Uterus (tissue), 3 donors: ENCODE measurements at regions not wholly inside any gene's neighbourhood (a gene's known extent, or its start where the extent isn't known, plus 50 kb on each side); places are given as distances from the start of the nearest gene placed in this dataset.

Experiments used
- DNase-seq, 2 donors: peaks; one replicate each; pipeline ENCODE4 v3.0.0-alpha.2; 2019 to 2020
- H3K27ac ChIP-seq, 2 donors: fragments of 200-600 bp; sonication (generic); 1 replicate in 1 of 2; 2 replicates in 1 of 2; pipeline ENCODE4 v1.5.1; 2016 to 2018
- H3K27me3 ChIP-seq, 2 donors: fragments of 200-600 bp; sonication (generic); one replicate each; pipeline ENCODE4 v1.5.1; 2018 to 2019; ENCODE audit warnings: control low read depth in 1 of 2
- H3K36me3 ChIP-seq, 2 donors: fragments of 200-600 bp; sonication (generic); one replicate each; pipeline ENCODE4 v1.5.1; 2019; ENCODE audit warnings: control low read depth in 1 of 2
- H3K4me1 ChIP-seq, 2 donors: fragments of 200-600 bp; sonication (generic); one replicate each; pipeline ENCODE4 v1.5.1; 2018 to 2019; ENCODE audit warnings: control low read depth in 1 of 2
- H3K4me3 ChIP-seq, 2 donors: fragments of 200-600 bp; sonication (generic); 1 replicate in 1 of 2; 2 replicates in 1 of 2; pipeline ENCODE4 v1.5.1; 2018 to 2019; ENCODE audit warnings: mild to moderate bottlenecking in 1 of 2
- H3K9me3 ChIP-seq, 2 donors: fragments of 200-600 bp; sonication (generic); one replicate each; pipeline ENCODE4 v1.5.1; 2019; ENCODE audit warnings: control low read depth in 1 of 2
- POLR2A ChIP-seq, 2 donors: fragments of 450-650 bp; IDR thresholded peaks; one replicate each; pipeline ENCODE4 v1.6.1; 2016; ENCODE audit warnings: antibody characterized with exemption in 2 of 2, mild to moderate bottlenecking in 1 of 2, moderate library complexity in 1 of 2
- intact Hi-C: fragments of 100-400 bp; cut with DNase I; formaldehyde crosslinking; loops from one replicate; pipeline ENCODE4 v1.15.1; 2023; ENCODE audit warnings: low total_unique reads
- TF ChIP-seq, protein P1 (sequence below), 4 experiments: fragments of 200-600 bp in 2 of 4; fragments of 450-650 bp in 2 of 4; sonication (generic) in 2 of 4; IDR thresholded peaks; one replicate each; pipeline ENCODE4 v1.5.1; 2016 to 2019; ENCODE audit warnings: antibody characterized with exemption in 4 of 4, mild to moderate bottlenecking in 2 of 4, moderate library complexity in 1 of 4
- donor health status: DM: yes; HTN: yes; CAD: no.

DNA sequence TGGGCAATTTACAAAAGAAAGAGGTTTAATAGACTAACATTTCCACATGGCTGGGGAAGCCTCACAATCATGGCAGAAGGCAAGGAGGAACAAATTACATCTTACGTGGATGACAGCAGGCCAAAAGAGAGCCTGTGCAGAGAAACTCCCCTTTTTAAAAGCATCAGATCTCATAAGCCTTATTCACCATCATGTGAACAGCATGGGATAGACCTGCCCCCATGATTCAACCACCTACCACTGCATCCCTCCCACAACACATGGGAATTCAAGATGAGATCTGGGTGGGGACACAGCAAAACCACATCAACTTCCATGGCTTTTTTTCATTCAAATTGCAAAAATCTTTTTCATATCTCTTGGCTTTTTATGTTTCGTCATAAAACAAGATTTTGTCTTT is 67.6 kb upstream of the GADL1 start:
- no peak overlapping the region for H3K27ac ChIP-seq
- no peaks in the 10 kb centered on the region for H3K4me1 ChIP-seq
- H3K36me3 ChIP-seq: no peaks in the 10 kb centered on the region
- no peaks in the 10 kb centered on the region for H3K9me3 ChIP-seq
- no peak for DNase-seq
- intact Hi-C loops: no loop called here
- TF ChIP-seq POLR2A (IDR thresholded peaks at IDR 0.05): no peak
- TF ChIP-seq, protein P1, sequence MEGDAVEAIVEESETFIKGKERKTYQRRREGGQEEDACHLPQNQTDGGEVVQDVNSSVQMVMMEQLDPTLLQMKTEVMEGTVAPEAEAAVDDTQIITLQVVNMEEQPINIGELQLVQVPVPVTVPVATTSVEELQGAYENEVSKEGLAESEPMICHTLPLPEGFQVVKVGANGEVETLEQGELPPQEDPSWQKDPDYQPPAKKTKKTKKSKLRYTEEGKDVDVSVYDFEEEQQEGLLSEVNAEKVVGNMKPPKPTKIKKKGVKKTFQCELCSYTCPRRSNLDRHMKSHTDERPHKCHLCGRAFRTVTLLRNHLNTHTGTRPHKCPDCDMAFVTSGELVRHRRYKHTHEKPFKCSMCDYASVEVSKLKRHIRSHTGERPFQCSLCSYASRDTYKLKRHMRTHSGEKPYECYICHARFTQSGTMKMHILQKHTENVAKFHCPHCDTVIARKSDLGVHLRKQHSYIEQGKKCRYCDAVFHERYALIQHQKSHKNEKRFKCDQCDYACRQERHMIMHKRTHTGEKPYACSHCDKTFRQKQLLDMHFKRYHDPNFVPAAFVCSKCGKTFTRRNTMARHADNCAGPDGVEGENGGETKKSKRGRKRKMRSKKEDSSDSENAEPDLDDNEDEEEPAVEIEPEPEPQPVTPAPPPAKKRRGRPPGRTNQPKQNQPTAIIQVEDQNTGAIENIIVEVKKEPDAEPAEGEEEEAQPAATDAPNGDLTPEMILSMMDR (IDR thresholded peaks at IDR 0.05): no peak
- no peak overlapping the region for H3K4me3 ChIP-seq
- H3K27me3 ChIP-seq: no peaks in the 10 kb centered on the region

DNA sequence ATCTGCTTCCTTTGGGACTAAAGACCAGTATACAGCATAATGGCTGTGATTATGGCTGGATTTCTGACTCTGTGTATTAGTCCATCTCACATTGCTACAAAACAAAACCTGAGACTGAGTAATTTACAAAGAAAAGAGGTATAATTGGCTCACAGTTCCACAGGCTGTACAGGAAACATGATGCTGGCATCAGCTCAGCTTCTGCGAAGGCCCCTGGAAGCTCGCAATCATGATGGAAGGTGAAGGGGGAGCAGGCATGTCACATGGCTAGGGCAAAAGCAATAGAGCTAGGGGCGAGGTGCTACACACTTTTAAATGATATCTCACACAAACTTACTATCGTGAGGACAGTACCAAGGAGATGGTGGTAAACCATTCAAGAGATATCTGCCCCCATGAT is 68.0 kb upstream of the GADL1 start:
- H3K27me3 ChIP-seq: no peaks in the 10 kb centered on the region
- intact Hi-C loops: no loop called here
- no peaks in the 10 kb centered on the region for H3K9me3 ChIP-seq
- DNase-seq: no peak
- TF ChIP-seq, protein P1 (IDR thresholded peaks at IDR 0.05): no peak
- TF ChIP-seq POLR2A (IDR thresholded peaks at IDR 0.05): no peak
- H3K4me1 ChIP-seq: no peaks in the 10 kb centered on the region
- no peaks in the 10 kb centered on the region for H3K36me3 ChIP-seq
- no peak overlapping the region for H3K4me3 ChIP-seq
- H3K27ac ChIP-seq: no peak overlapping the region

DNA sequence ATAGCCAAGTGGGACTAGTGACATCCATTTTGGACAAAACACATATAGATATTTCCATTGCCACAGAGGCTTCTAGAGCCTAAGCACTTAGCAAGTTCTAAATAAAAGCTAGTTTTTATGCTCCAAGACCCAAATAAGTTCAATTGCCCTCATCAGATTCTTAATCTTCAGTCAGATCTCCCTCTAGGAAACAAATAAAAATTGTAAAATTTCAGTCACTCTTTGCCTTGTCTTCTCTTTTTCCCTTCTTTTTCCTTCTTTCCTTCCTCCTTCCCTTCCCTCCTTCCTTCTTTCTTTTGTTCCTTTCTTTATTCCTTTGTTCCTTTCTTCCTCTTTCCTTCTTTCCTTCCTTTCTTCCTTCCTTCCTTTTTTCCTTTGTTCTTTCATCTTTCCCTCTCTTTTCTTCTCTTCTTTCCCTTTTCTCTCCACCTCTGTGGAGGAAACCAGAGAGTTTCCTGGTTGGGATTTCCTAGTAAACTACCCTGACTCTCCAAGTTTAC is 68.8 kb upstream of the GADL1 start:
- Histone ChIP-seq H3K4me1 (no peaks in the 10 kb centered on the region), H3K9me3 (no peaks in the 10 kb centered on the region), H3K27me3 (no peaks in the 10 kb centered on the region), H3K27ac (no peak overlapping the region), H3K4me3 (no peak overlapping the region), H3K36me3 (no peaks in the 10 kb centered on the region)
- no peak for DNase-seq
- TF ChIP-seq POLR2A (IDR thresholded peaks at IDR 0.05): no peak
- TF ChIP-seq, protein P1 (IDR thresholded peaks at IDR 0.05): no peak
- intact Hi-C loops: no loop called here

DNA sequence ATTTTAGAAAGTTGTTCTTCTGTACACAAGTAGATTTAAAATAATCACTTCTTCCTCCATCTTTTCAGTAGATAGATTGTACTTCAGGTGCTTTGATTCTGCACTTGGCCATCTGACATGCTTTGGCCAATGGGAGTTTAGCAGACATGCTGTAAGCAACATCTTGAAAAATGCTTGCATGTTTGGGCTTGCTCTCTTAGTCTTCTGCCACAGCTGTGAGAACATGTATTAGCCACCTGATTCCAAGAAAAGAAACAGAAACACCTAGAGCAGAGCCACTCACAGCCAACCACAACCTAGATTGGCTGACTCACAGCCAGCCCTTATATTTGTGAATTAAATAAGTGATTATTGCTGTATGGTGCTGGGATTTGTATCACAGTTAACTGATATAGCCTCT is 70.2 kb upstream of the GADL1 start:
- Histone ChIP-seq H3K27me3 (no peaks in the 10 kb centered on the region), H3K27ac (no peak overlapping the region), H3K4me1 (no peaks in the 10 kb centered on the region), H3K4me3 (no peak overlapping the region), H3K36me3 (no peaks in the 10 kb centered on the region), H3K9me3 (no peaks in the 10 kb centered on the region)
- DNase-seq: no peak
- intact Hi-C loops: no loop called here
- no peak for TF ChIP-seq POLR2A (IDR thresholded peaks at IDR 0.05)
- TF ChIP-seq, protein P1 (IDR thresholded peaks at IDR 0.05): no peak

DNA sequence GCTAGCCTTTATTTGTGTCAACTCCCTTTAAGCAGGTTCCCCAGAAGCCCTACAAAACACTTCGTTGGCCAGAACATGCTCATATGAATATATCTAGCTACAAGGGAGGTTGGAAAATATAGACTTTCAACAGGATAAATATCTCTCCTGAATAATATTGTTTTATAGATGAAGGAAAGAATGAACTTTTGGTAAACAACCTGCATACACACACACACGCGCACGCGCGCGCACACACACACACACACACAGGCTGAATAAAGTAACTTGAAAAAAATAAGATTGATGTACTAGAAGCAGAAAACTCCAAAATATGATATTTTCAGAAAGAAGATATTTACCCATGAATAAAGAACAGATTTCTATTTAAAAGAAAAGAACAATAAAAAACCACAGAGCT is 72.4 kb upstream of the GADL1 start:
- H3K27me3 ChIP-seq: no peaks in the 10 kb centered on the region

More for the DNA sequence above, 72.4 kb upstream of the GADL1 start:
- intact Hi-C loops: no loop called here
- DNase-seq: no peak
- TF ChIP-seq, protein P1 (IDR thresholded peaks at IDR 0.05): no peak
- no peak for TF ChIP-seq POLR2A (IDR thresholded peaks at IDR 0.05)
- no peaks in the 10 kb centered on the region for H3K36me3 ChIP-seq
- no peak overlapping the region for H3K27ac ChIP-seq
- no peaks in the 10 kb centered on the region for H3K9me3 ChIP-seq
- H3K4me3 ChIP-seq: no peak overlapping the region
- no peaks in the 10 kb centered on the region for H3K4me1 ChIP-seq
